ENCODE measurements at regions not wholly inside any gene's neighbourhood (a gene's known extent, or its start where the extent isn't known, plus 50 kb on each side); places are given as distances from the start of the nearest gene placed in this dataset.

DNA sequence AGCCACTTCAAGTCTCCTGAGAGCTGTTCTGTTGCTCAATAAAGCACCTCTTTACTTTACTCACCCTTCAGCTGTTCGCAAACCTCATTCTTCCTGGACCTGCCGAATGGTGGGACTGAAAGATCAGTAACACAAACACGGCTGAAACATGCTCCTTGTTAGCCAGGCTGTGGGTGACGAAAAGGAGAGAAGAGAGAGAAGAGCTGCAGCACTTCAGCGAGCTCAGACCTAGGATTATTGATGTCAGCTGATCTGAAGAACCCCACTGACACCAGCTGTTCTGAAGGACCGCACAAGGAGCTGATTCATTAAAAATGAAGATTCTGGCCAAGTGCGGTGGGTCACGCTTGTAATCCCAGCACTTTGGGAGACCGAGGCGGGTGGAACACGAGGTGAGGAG lies 2020.0 kb upstream of the ADGRL3 start:
- TF ChIP-seq, protein P1, sequence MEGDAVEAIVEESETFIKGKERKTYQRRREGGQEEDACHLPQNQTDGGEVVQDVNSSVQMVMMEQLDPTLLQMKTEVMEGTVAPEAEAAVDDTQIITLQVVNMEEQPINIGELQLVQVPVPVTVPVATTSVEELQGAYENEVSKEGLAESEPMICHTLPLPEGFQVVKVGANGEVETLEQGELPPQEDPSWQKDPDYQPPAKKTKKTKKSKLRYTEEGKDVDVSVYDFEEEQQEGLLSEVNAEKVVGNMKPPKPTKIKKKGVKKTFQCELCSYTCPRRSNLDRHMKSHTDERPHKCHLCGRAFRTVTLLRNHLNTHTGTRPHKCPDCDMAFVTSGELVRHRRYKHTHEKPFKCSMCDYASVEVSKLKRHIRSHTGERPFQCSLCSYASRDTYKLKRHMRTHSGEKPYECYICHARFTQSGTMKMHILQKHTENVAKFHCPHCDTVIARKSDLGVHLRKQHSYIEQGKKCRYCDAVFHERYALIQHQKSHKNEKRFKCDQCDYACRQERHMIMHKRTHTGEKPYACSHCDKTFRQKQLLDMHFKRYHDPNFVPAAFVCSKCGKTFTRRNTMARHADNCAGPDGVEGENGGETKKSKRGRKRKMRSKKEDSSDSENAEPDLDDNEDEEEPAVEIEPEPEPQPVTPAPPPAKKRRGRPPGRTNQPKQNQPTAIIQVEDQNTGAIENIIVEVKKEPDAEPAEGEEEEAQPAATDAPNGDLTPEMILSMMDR (conservative IDR thresholded peaks at IDR 0.05; ENCODE audit: low read depth): no peak
- no peak overlapping the region for H3K27ac ChIP-seq
- no peak for DNase-seq (ENCODE audit: low spot score)
- ChIA-PET CTCF (no interaction called here), POLR2A (ENCODE audit: low non-redundant PET) (no interaction called here)

DNA sequence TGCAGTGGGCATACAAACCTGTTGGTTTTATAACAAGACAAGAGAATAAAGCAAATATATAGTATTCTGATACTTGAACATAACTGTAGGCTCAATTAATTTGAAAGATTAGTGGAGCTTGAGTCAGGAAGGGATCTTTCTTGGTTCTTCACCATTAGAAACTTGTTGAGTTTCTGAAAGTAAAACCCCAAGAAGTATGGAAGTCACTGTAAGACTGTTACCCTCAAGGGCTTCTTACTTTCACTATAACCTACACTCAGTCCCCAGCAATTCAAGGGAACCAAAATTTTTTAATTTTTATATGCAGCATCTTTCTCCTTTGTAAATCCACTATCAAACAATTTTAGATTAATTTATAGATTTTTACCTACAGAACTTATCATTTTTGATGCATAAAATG lies 2019.2 kb upstream of the ADGRL3 start:
- ChIA-PET CTCF (no interaction called here), POLR2A (ENCODE audit: low non-redundant PET) (no interaction called here)
- H3K27ac ChIP-seq: no peak overlapping the region
- DNase-seq (ENCODE audit: low spot score): no peak
- TF ChIP-seq, protein P1 (conservative IDR thresholded peaks at IDR 0.05; ENCODE audit: low read depth): no peak

DNA sequence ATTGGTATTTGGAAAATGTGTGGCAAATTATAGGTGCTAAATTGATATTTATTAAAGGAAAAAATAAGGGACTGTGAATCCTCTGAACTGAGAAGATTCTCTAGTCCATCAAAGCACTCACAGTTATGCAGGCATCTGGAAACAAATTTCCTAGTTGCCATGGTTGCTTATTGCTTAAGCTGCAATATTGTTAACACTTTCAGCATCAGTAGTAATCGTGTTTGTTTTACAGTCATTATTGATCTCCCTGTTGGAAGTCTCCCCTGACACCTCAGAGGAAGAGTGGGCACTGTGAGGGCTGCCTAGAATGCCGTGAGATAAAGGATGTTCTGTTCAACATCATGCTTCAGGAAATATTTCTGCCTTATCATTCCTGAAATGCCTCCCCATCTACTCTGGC lies 2004.3 kb upstream of the ADGRL3 start:
- DNase-seq (ENCODE audit: low spot score): no peak
- TF ChIP-seq, protein P1 (conservative IDR thresholded peaks at IDR 0.05; ENCODE audit: low read depth): no peak
- CTCF ChIA-PET: interaction anchor here (0.6 kb wide), 1 partner anchor 416 kb away, joined by 3 read pairs; no protein-coding TSS in a partner anchor
- no peak overlapping the region for H3K27ac ChIP-seq
- POLR2A ChIA-PET (ENCODE audit: low non-redundant PET): no interaction called here

DNA sequence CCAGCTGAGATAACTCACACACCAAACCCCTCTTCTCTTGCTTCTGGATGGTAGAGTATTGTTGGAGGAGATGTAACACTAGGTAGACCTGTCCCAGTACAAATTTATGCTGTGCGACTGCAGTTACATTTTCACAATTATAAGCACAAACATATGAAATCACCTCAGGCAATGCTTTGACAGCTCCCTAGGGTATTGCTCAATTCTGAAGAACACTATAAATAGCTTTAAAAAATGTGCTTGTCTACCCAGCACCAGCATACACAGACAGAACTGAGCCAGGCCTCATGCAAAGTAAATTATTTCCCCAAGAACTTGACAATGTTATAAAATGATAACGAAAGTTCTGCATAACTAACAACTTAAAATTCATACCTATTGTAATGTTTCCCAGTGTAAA lies 1999.1 kb upstream of the ADGRL3 start:
- TF ChIP-seq, protein P1 (conservative IDR thresholded peaks at IDR 0.05; ENCODE audit: low read depth): no peak
- ChIA-PET POLR2A (ENCODE audit: low non-redundant PET) (no interaction called here), CTCF (no interaction called here)
- DNase-seq (ENCODE audit: low spot score): no peak
- H3K27ac ChIP-seq: no peak overlapping the region

DNA sequence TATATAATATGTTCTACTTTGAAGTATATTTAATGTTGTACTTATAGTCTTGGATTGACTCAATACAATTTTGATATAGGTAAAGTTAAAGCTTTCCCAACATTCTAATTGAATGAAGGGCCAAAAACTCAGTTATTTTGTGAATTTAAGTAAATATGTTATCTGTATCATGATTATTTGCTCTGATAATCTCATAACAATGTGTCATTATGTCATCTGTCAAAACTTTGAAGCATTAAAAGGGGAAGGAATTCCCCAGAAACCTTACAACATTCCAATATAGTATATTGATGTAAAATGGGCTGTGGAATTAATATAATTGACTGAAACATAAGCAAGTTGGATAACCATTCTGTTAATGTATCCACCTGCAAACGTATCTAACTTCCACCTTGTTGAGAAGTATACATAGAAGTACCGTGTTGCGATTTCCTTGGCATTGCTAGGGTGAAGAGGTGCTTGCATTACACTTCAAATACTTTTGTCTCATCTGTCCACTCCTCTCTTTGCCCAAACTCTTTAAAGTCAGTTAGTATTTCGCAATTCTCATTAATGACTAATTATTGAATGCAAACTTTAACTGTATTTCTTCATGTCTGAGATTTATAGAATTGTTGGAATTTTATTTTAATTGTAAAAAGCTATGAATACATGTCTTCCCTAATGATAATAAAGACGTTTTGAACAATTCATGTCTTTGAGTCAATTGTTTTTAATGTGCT lies 1982.1 kb upstream of the ADGRL3 start:
- TF ChIP-seq, protein P1 (conservative IDR thresholded peaks at IDR 0.05; ENCODE audit: low read depth): no peak
- DNase-seq (ENCODE audit: low spot score): no peak
- CTCF ChIA-PET: interaction anchor here (0.6 kb wide), 1 partner anchor 844 kb away, joined by 4 read pairs; no protein-coding TSS in a partner anchor
- POLR2A ChIA-PET (ENCODE audit: low non-redundant PET): no interaction called here
- no peak overlapping the region for H3K27ac ChIP-seq

DNA sequence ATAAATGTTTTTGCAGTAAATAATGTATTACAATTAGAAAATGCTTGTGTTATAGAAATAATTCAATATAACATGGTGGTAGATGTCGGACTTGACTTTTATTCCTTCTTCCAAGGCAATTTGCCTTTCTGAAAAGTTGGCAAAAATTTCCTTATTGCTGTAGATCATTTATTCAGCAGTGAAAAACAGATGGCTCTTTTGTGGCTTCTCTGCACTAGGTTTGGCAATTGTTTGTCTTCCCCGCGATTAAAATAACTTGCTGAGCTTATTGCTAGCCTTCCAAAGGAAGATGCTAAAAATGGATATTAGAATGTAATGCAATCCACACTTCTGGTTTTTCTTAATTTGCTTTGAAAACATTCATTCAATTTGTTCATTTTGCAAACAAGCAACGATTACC lies 1977.9 kb upstream of the ADGRL3 start:
- TF ChIP-seq, protein P1 (conservative IDR thresholded peaks at IDR 0.05; ENCODE audit: low read depth): no peak
- no peak overlapping the region for H3K27ac ChIP-seq
- no peak for DNase-seq (ENCODE audit: low spot score)
- POLR2A ChIA-PET (ENCODE audit: low non-redundant PET): no interaction called here
- CTCF ChIA-PET: interaction anchor here (0.6 kb wide), 1 partner anchor 444 kb away, joined by 3 read pairs; no protein-coding TSS in a partner anchor

Data from RWPE1 (cell line).